Smooth muscle cell (in vitro differentiated cells): ENCODE measurements at regions not wholly inside any gene's neighbourhood (a gene's known extent, or its start where the extent isn't known, plus 50 kb on each side); places are given as distances from the start of the nearest gene placed in this dataset.

ENCODE experiments used
- DNase-seq: peaks from one replicate; lab custom pipeline; 2025; ENCODE audit not compliant: unreplicated experiment; lab: John Stamatoyannopoulos, UW
- H2AFZ ChIP-seq: fragments of 200-600 bp; sonication (generic); 2 replicates; pipeline ENCODE4 v1.6.0; 2016; ENCODE audit warnings: antibody characterized with exemption, low read depth, mild to moderate bottlenecking
- H3F3A ChIP-seq: fragments of 200-600 bp; sonication (generic); 2 replicates; pipeline ENCODE4 v1.6.0; 2017; ENCODE audit warnings: antibody characterized with exemption, low read depth
- H3K27ac ChIP-seq: fragments of 200-600 bp; sonication (generic); 2 replicates; pipeline ENCODE4 v1.5.1; 2016; ENCODE audit warnings: low read depth, mild to moderate bottlenecking
- H3K27me3 ChIP-seq: fragments of 200-600 bp; sonication (generic); 2 replicates; pipeline ENCODE4 v1.6.1; 2016; ENCODE audit warnings: low read depth, mild to moderate bottlenecking
- H3K36me3 ChIP-seq: fragments of 200-600 bp; sonication (generic); 2 replicates; pipeline ENCODE4 v1.5.1; 2016; ENCODE audit warnings: low read depth
- H3K4me1 ChIP-seq: fragments of 200-600 bp; sonication (generic); 2 replicates; pipeline ENCODE4 v1.5.1; 2016; ENCODE audit warnings: low read depth
- H3K4me2 ChIP-seq: fragments of 200-600 bp; sonication (generic); 2 replicates; pipeline ENCODE4 v1.6.0; 2016; ENCODE audit warnings: mild to moderate bottlenecking
- H3K4me3 ChIP-seq: fragments of 200-600 bp; sonication (generic); 2 replicates; pipeline ENCODE4 v1.5.1; 2016; ENCODE audit warnings: mild to moderate bottlenecking
- H3K79me2 ChIP-seq: fragments of 200-600 bp; sonication (generic); 2 replicates; pipeline ENCODE4 v1.6.0; 2016; ENCODE audit warnings: low read depth, mild to moderate bottlenecking
- H3K9ac ChIP-seq: fragments of 200-600 bp; sonication (generic); 2 replicates; pipeline ENCODE4 v1.6.0; 2016; ENCODE audit warnings: low read depth
- H3K9me3 ChIP-seq: fragments of 200-600 bp; sonication (generic); replicated peaks from 2 replicates; pipeline ENCODE4 v1.5.1; 2016; ENCODE audit warnings: low read depth
- H4K20me1 ChIP-seq: fragments of 200-600 bp; sonication (generic); 2 replicates; pipeline ENCODE4 v1.6.0; 2016; ENCODE audit warnings: low read depth
- CTCF ChIP-seq: fragments of 200-600 bp; sonication (generic); IDR thresholded peaks from 2 replicates; pipeline ENCODE4 v1.5.1; 2017; ENCODE audit warnings: borderline replicate concordance, mild to moderate bottlenecking, antibody characterized with exemption; ENCODE audit not compliant: insufficient read depth, poor library complexity, severe bottlenecking
- WGBS: methylation state at CpG from one replicate; pipeline ENCODE4 v1.1.7; 2016; ENCODE audit warnings: low lambda C conversion rate; 5-methylcytosine and 5-hydroxymethylcytosine counted together

- Histone ChIP-seq H3K4me2 (no peak overlapping the region), H3K9ac (no peak overlapping the region), H3K36me3 (no peaks in the 10 kb centered on the region), H3K9me3 (no peaks in the 10 kb centered on the region), H3F3A (no peaks in the 10 kb centered on the region), H3K79me2 (no peaks in the 10 kb centered on the region), H3K4me3 (no peak overlapping the region), H3K4me1 (peaks cover 33% of the 10 kb centered on the region), H2AFZ (no peak overlapping the region), H3K27ac (no peak overlapping the region), H3K27me3 (no peaks in the 10 kb centered on the region), H4K20me1 (no peaks in the 10 kb centered on the region)
- TF ChIP-seq CTCF, result no peak
- DNase-seq, result no peak
- 91% methylated on average over 2 of the region's 2 CpGs for WGBS
These were observed 117.1 kb downstream of the ZFP36L2 start for GRCh38 chr2:43109261-43109743.

- H3K9ac ChIP-seq, result no peak overlapping the region
- H3K79me2 ChIP-seq, result no peaks in the 10 kb centered on the region
- no peak for TF ChIP-seq CTCF
- 93% methylated on average over 4 of the region's 4 CpGs for WGBS
- no peaks in the 10 kb centered on the region for H3K9me3 ChIP-seq
- no peak overlapping the region for H3K4me2 ChIP-seq
- no peak overlapping the region for H3K4me3 ChIP-seq
- no peaks in the 10 kb centered on the region for H4K20me1 ChIP-seq
- no peaks in the 10 kb centered on the region for H3K27me3 ChIP-seq
- DNase-seq, result no peak
- H3K36me3 ChIP-seq, result no peaks in the 10 kb centered on the region
- no peak overlapping the region for H2AFZ ChIP-seq
- peaks cover 1% of the 10 kb centered on the region for H3F3A ChIP-seq
- peaks cover 35% of the 10 kb centered on the region for H3K4me1 ChIP-seq
- H3K27ac ChIP-seq, result no peak overlapping the region
These were observed 118.7 kb downstream of the ZFP36L2 start for GRCh38 chr2:43107679-43108078.

GRCh38 chr2:43106559-43107527 is 119.6 kb downstream of the ZFP36L2 start:
- no peaks in the 10 kb centered on the region for H3K9me3 ChIP-seq
- WGBS, result 72% methylated on average over 10 of the region's 10 CpGs
- H3K36me3 ChIP-seq, result no peaks in the 10 kb centered on the region
- peak overlapping the region; percentile 53 for H2AFZ ChIP-seq
- H3F3A ChIP-seq, result peaks cover 9% of the 10 kb centered on the region
- TF ChIP-seq CTCF, result no peak
- no peaks in the 10 kb centered on the region for H4K20me1 ChIP-seq
- no peak overlapping the region for H3K27ac ChIP-seq
- no peak overlapping the region for H3K9ac ChIP-seq
- no peaks in the 10 kb centered on the region for H3K79me2 ChIP-seq
- H3K4me2 ChIP-seq, result no peak overlapping the region
- no peak overlapping the region for H3K4me3 ChIP-seq
- peaks cover 43% of the 10 kb centered on the region for H3K4me1 ChIP-seq
- H3K27me3 ChIP-seq, result no peaks in the 10 kb centered on the region
- no peak for DNase-seq
